A673 (cell line): ENCODE measurements at regions not wholly inside any gene's neighbourhood (a gene's known extent, or its start where the extent isn't known, plus 50 kb on each side); places are given as distances from the start of the nearest gene placed in this dataset.

ENCODE experiments used
- BruUV-seq: library from RNA; stranded (reverse); fragments of 400-500 nt; replicated peaks from 2 replicates; lab custom pipeline; 2021; lab: Mats Ljungman, UMichigan
- CTCF ChIA-PET: fragments of 300-600 bp; sonication (Branson Sonifier 250); formaldehyde crosslinking; loops from one replicate; lab custom pipeline; 2022; ENCODE audit warnings: antibody characterized with exemption; lab: Charles Lee
- POLR2A ChIA-PET: fragments of 300-600 bp; sonication (Branson Sonifier 250); formaldehyde crosslinking; loops from one replicate; lab custom pipeline; 2022; ENCODE audit warnings: antibody characterized with exemption; ENCODE audit not compliant: low non-redundant PET; lab: Charles Lee
- DNase-seq: peaks from one replicate; pipeline ENCODE4 v3.0.0-alpha.2; 2015; ENCODE audit warnings: low spot score
- H3K27ac ChIP-seq: fragments of 200-600 bp; sonication (generic); 2 replicates; pipeline ENCODE4 v1.5.1; 2016; ENCODE audit warnings: mixed run types, low read depth, mild to moderate bottlenecking, mixed read lengths, antibody characterized with exemption, low read length; ENCODE audit not compliant: poor library complexity, severe bottlenecking
- H3K27me3 ChIP-seq: fragments of 200-600 bp; sonication (generic); replicated peaks from 2 replicates; pipeline ENCODE4 v1.6.1; 2017; ENCODE audit warnings: mixed run types, low read depth, mild to moderate bottlenecking, mixed read lengths, antibody characterized with exemption, low read length; ENCODE audit not compliant: insufficient read depth, poor library complexity
- H3K36me3 ChIP-seq: fragments of 200-600 bp; sonication (generic); 2 replicates; pipeline ENCODE4 v1.6.1; 2016; ENCODE audit warnings: mixed run types, mild to moderate bottlenecking, mixed read lengths, antibody characterized with exemption, low read length; ENCODE audit not compliant: insufficient read depth, poor library complexity, severe bottlenecking
- H3K4me1 ChIP-seq: fragments of 200-600 bp; sonication (generic); 2 replicates; pipeline ENCODE4 v1.6.1; 2017; ENCODE audit warnings: mixed run types, mild to moderate bottlenecking, mixed read lengths, antibody characterized with exemption, low read length; ENCODE audit not compliant: insufficient read depth, poor library complexity, severe bottlenecking
- H3K4me3 ChIP-seq: fragments of 200-600 bp; sonication (generic); 2 replicates; pipeline ENCODE4 v1.5.1; 2016; ENCODE audit warnings: low read depth, mixed run types, mild to moderate bottlenecking, mixed read lengths, low read length; ENCODE audit not compliant: poor library complexity, severe bottlenecking
- H3K9me3 ChIP-seq: fragments of 200-600 bp; sonication (generic); 2 replicates; pipeline ENCODE4 v1.6.1; 2016; ENCODE audit warnings: mixed run types, low read depth, mild to moderate bottlenecking, mixed read lengths, antibody characterized with exemption, low read length; ENCODE audit not compliant: poor library complexity, severe bottlenecking
- CTCF ChIP-seq: fragments of 300-800, 200-600 bp; sonication (generic); conservative IDR thresholded peaks from 2 replicates; pipeline ENCODE4 v1.5.1; 2017; ENCODE audit warnings: low read depth, mild to moderate bottlenecking, antibody characterized with exemption, low read length, moderate library complexity, mixed read lengths
- EZH2 ChIP-seq: fragments of 200-600 bp; sonication (generic); IDR thresholded peaks from 2 replicates; pipeline ENCODE4 v1.6.1; 2017; ENCODE audit warnings: borderline replicate concordance, low read depth, mild to moderate bottlenecking, mixed read lengths, antibody characterized with exemption, low read length; ENCODE audit not compliant: poor library complexity, severe bottlenecking
- intact Hi-C: fragments of 100-400 bp; cut with micrococcal nuclease; formaldehyde crosslinking; loops from one replicate; pipeline ENCODE4 v1.10.0; 2022; ENCODE audit not compliant: unreplicated experiment

GRCh38 chr13:99135591-99135990 lies 65.1 kb upstream of the UBAC2 start:
- intact Hi-C loops = no loop called here
- no peak for DNase-seq
- Histone ChIP-seq H3K36me3 (no peaks in the 10 kb centered on the region), H3K27ac (no peak overlapping the region), H3K27me3 (no peaks in the 10 kb centered on the region), H3K4me1 (no peaks in the 10 kb centered on the region), H3K4me3 (no peak overlapping the region), H3K9me3 (no peaks in the 10 kb centered on the region)
- BruUV-seq = no TSS peak
- ChIA-PET CTCF (no interaction called here), POLR2A (no interaction called here)
- TF ChIP-seq CTCF (no peak), EZH2 (no peak)

GRCh38 chr13:99136427-99136954 lies 64.2 kb upstream of the UBAC2 start:
- no peak overlapping the region for H3K4me3 ChIP-seq
- no peak for DNase-seq
- no peaks in the 10 kb centered on the region for H3K9me3 ChIP-seq
- H3K36me3 ChIP-seq = no peaks in the 10 kb centered on the region
- CTCF ChIA-PET = no interaction called here
- TF ChIP-seq EZH2 (no peak), CTCF (no peak)
- intact Hi-C loops = no loop called here
- no peaks in the 10 kb centered on the region for H3K27me3 ChIP-seq
- POLR2A ChIA-PET = no interaction called here
- no peaks in the 10 kb centered on the region for H3K4me1 ChIP-seq
- H3K27ac ChIP-seq = no peak overlapping the region
- BruUV-seq = no TSS peak

- Histone ChIP-seq H3K27ac (no peak overlapping the region), H3K4me1 (no peaks in the 10 kb centered on the region), H3K36me3 (no peaks in the 10 kb centered on the region), H3K4me3 (no peak overlapping the region), H3K9me3 (no peaks in the 10 kb centered on the region), H3K27me3 (no peaks in the 10 kb centered on the region)
- no TSS peak for BruUV-seq
- intact Hi-C loops = no loop called here
- no peak for DNase-seq
- ChIA-PET CTCF (no interaction called here), POLR2A (no interaction called here)
- TF ChIP-seq EZH2 = no peak
- no peak for TF ChIP-seq CTCF
Measured at GRCh38 chr13:99140831-99141230, 59.8 kb upstream of the UBAC2 start.
